ENCODE measurements at regions not wholly inside any gene's neighbourhood (a gene's known extent, or its start where the extent isn't known, plus 50 kb on each side); places are given as distances from the start of the nearest gene placed in this dataset.

DNA sequence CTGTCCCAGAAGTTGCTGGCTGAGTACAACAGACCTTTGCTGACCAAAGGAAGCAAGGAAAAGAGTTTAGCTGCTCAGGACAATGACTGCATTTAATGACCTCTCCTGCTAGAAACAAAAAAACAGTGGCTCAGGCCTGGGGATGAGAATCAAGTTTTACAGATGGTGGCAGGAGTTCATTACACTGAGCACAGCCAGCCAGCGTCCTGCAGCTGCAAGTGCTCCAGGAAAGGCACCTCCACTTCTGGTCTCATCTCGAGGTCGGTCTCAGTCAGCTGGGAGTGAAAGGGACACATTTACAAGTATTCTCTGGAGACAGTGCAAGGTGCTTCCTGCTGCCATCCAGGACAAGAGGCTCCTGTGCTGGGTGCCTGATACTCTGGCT lies 362.7 kb downstream of the THBS2 start:
- TF ChIP-seq EZH2 (IDR thresholded peaks at IDR 0.05; ENCODE audit: borderline replicate concordance, low read depth, low read length, severe bottlenecking) (no peak), CTCF (IDR thresholded peaks at IDR 0.05; ENCODE audit: borderline replicate concordance, extremely low read depth, low read length, poor library complexity, severe bottlenecking) (no peak)
